ENCODE measurements at regions not wholly inside any gene's neighbourhood (a gene's known extent, or its start where the extent isn't known, plus 50 kb on each side); places are given as distances from the start of the nearest gene placed in this dataset.

DNA sequence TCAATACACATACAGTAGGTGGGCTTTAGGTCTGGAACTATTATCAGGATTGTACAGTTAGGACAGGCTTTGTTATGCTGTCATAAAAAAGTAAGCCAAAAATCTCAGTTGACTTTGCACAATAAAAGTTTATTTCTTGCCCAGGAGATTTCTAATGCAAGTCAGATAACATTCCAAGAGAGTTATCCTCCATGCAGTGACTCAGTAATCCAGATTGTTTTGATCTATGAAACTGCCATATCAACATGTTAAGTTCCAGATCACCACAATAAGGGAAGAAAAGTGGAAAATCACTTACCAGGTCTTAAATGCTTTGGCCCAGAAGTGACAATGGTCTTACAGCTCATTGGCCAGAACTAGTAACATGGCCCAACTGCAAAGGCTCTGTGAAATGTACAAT lies 636.2 kb upstream of the KLF12 start:
- H3K36me3 ChIP-seq (ENCODE audit: control insufficient read depth, insufficient read depth, low read length), result no peaks in the 10 kb centered on the region
- no peaks in the 10 kb centered on the region for H3K9me3 ChIP-seq (replicated peaks; ENCODE audit: control insufficient read depth, insufficient read depth, low read depth, low read length)
- TF ChIP-seq HDAC8 (tag; IDR thresholded peaks at IDR 0.05), result no peak
- TF ChIP-seq BHLHE40 (IDR thresholded peaks at IDR 0.05; ENCODE audit: low read length), result no peak
- no peak for TF ChIP-seq SREBF1 (IDR thresholded peaks at IDR 0.05; ENCODE audit: borderline replicate concordance, low read depth, low read length)
- no peak for TF ChIP-seq MAFF (IDR thresholded peaks at IDR 0.05; ENCODE audit: low read length)
- TF ChIP-seq MEIS2 (IDR thresholded peaks at IDR 0.05; ENCODE audit: partially characterized antibody), result no peak
- TF ChIP-seq NRF1 (conservative IDR thresholded peaks at IDR 0.05 in 1 of 2, IDR thresholded peaks at IDR 0.05 in 1 of 2), result no peak
- TF ChIP-seq ARID2 (IDR thresholded peaks at IDR 0.05), result no peak
- TF ChIP-seq, protein P1, sequence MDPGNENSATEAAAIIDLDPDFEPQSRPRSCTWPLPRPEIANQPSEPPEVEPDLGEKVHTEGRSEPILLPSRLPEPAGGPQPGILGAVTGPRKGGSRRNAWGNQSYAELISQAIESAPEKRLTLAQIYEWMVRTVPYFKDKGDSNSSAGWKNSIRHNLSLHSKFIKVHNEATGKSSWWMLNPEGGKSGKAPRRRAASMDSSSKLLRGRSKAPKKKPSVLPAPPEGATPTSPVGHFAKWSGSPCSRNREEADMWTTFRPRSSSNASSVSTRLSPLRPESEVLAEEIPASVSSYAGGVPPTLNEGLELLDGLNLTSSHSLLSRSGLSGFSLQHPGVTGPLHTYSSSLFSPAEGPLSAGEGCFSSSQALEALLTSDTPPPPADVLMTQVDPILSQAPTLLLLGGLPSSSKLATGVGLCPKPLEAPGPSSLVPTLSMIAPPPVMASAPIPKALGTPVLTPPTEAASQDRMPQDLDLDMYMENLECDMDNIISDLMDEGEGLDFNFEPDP (CRISPR knock-in tag; IDR thresholded peaks at IDR 0.05), result no peak
- no peak for TF ChIP-seq OTX1 (CRISPR knock-in tag; IDR thresholded peaks at IDR 0.05)
- no peak for TF ChIP-seq BACH1 (tag; IDR thresholded peaks at IDR 0.05)
- TF ChIP-seq ELF4 (CRISPR knock-in tag; IDR thresholded peaks at IDR 0.05), result no peak
- TF ChIP-seq, protein P2, sequence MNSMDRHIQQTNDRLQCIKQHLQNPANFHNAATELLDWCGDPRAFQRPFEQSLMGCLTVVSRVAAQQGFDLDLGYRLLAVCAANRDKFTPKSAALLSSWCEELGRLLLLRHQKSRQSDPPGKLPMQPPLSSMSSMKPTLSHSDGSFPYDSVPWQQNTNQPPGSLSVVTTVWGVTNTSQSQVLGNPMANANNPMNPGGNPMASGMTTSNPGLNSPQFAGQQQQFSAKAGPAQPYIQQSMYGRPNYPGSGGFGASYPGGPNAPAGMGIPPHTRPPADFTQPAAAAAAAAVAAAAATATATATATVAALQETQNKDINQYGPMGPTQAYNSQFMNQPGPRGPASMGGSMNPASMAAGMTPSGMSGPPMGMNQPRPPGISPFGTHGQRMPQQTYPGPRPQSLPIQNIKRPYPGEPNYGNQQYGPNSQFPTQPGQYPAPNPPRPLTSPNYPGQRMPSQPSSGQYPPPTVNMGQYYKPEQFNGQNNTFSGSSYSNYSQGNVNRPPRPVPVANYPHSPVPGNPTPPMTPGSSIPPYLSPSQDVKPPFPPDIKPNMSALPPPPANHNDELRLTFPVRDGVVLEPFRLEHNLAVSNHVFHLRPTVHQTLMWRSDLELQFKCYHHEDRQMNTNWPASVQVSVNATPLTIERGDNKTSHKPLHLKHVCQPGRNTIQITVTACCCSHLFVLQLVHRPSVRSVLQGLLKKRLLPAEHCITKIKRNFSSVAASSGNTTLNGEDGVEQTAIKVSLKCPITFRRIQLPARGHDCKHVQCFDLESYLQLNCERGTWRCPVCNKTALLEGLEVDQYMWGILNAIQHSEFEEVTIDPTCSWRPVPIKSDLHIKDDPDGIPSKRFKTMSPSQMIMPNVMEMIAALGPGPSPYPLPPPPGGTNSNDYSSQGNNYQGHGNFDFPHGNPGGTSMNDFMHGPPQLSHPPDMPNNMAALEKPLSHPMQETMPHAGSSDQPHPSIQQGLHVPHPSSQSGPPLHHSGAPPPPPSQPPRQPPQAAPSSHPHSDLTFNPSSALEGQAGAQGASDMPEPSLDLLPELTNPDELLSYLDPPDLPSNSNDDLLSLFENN (IDR thresholded peaks at IDR 0.05; ENCODE audit: low read depth in 2 of 2, low read length in 2 of 2), result no peak
- TF ChIP-seq HNRNPK (IDR thresholded peaks at IDR 0.05; ENCODE audit: low read depth, low read length, poor library complexity, severe bottlenecking), result no peak
- H3K4me2 ChIP-seq (ENCODE audit: insufficient read depth, low read length), result no peak overlapping the region
- no peaks in the 10 kb centered on the region for H3K27me3 ChIP-seq (ENCODE audit: control insufficient read depth in 2 of 2, insufficient read depth in 2 of 2, low read length in 2 of 2)
- H4K20me1 ChIP-seq (replicated peaks; ENCODE audit: control insufficient read depth, insufficient read depth, low read length), result no peaks in the 10 kb centered on the region
- H3K9ac ChIP-seq (ENCODE audit: insufficient read depth in 1 of 2, low read depth in 2 of 2, low read length in 2 of 2), result no peak overlapping the region
- POLR2A ChIA-PET, result interaction anchor here (0.6 kb wide), 1 partner anchor 10 kb away, joined by 3 read pairs; no protein-coding TSS in a partner anchor
- no peak for ATAC-seq
- H3K79me2 ChIP-seq (ENCODE audit: control insufficient read depth, insufficient read depth, low read length), result no peaks in the 10 kb centered on the region
- intact Hi-C loops (cut with micrococcal nuclease) (no loop called here), in situ Hi-C loops (cut with MboI) (no loop called here)
- no peak overlapping the region for H3K27ac ChIP-seq (ENCODE audit: extremely low read depth, low read depth, low read length)
- no peaks in the 10 kb centered on the region for H3K4me1 ChIP-seq (replicated peaks in 1 of 2; ENCODE audit: control insufficient read depth in 2 of 2, insufficient read depth in 2 of 2, low read length in 2 of 2)
- CTCF ChIA-PET (ENCODE audit: low intra/inter-chr PET ratio), result no interaction called here
- H3K4me3 ChIP-seq, result no peak overlapping the region
- no peak for FAIRE-seq
- no peak overlapping the region for H2AFZ ChIP-seq (ENCODE audit: low read depth, low read length)
- BruUV-seq (replicated peaks), result no TSS peak
- DNase-seq (ENCODE audit: extremely low read depth in 1 of 4, low spot score in 3 of 4), result no peak
- H3K9me1 ChIP-seq (ENCODE audit: control insufficient read depth, insufficient read depth, low read length), result no peaks in the 10 kb centered on the region

All from K562 (cell line).